Embryonic facial prominence (tissue), 1 donor: ENCODE measurements at regions not wholly inside any gene's neighbourhood (a gene's known extent, or its start where the extent isn't known, plus 50 kb on each side); places are given as distances from the start of the nearest gene placed in this dataset.
A peak's percentile ranks its signal among the peaks of the same experiment; 100 is the strongest.
"Not testable (repeated sequence)": the region's sequence is repeated elsewhere in the genome, so short reads cannot be mapped to it uniquely, and the experiment has no call there.

Source experiments
- DNase-seq: peaks from one replicate; pipeline ENCODE4 v3.0.0-alpha.2; 2016; ENCODE audit errors: extremely low spot score

DNA sequence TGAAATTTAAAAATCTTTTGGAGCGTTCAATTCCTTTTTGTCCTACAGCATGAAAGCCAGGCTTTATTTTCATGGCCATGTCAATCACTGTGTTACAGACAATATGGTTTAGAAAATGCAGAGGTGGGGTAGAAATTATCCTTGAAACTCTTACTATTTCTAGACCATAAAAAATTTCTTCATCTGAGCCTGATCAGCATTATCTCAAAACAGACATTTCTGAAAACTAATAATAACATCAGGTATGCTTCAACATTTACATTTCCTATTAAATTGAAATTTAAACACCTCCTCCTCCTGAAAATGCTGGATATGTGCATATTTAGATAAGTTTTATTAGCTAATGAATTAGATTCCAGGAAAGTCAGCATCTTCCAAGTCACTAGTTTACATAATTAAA, 570.6 kb downstream of the RIT2 start:
- no peak for DNase-seq

DNA sequence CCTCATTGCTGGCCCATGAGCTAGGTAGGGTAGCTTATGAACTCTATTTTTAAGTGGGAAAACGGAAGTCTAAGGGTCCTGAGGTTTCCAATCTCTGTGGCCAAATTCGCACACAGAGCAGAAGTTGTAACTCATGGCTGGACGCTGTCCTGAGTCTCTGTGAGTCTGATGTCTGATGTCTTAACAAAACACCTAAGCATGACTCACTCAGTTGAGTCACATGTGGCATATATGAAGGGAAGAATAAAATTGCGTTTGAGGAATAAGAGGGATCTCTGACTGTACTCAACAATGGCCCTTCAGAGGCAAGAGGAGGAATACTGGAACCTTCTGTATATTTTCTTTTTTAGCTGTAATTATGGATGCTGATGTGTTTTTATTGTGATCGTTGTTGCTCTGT, 569.7 kb downstream of the RIT2 start:
- no peak for DNase-seq

DNA sequence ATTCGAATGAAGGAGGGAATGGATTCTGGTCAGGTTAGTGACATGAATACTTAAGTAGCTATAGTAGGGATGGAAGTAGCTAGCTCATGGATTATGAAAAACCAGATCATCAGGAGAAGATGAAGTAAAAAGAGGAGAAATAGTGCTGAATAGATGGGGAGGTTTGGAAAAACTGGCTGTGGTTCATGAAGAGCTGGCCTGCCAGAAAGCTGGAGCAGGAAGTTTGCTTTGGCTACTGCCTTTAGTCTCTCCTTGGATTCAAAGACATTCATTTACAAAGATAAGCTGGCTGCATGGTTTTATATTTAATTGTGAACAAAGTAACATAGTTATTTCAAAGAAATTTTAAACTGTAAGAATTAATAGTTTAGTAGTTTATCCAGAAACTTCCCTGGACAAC, 567.0 kb downstream of the RIT2 start:
- DNase-seq = no peak

DNA sequence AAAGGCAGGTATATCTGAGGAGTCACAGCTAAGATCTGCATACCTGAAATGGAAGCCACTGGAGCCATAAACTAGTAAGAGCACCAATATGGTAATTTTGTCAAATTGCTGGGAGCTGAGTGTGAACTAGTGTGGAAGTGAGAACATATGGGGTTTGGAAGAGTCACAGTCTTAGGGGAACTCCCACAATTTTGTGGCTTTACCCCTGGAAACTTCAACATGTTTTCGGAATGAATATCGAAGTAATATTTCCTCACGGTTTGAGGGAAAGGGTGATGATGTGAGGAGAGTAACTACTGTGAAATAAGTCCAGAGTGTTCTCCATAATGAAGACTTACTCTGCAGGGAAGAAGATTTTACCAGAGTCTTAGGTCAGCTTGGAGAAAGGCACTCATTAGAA, 565.9 kb downstream of the RIT2 start:
- DNase-seq = no peak

DNA sequence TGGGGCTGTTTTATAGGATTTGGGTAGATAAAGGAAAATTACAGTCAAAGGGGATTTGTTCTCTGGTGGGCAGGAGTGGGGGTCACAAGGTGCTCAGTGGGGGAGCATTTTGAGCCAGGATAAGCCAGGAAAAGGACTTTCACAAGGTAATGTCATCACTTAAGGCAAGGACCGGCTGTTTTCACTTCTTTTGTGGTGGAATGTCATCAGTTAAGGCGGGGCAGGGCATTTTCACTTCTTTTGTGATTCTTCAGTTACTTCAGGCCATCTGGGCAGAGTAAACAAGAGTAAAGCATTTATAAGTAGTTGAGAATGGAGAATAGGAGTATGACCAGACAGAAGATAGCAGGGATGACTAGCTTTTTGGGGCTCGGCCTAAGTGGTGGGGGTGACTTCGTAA, 562.9 kb downstream of the RIT2 start:
- not testable (repeated sequence) for DNase-seq

DNA sequence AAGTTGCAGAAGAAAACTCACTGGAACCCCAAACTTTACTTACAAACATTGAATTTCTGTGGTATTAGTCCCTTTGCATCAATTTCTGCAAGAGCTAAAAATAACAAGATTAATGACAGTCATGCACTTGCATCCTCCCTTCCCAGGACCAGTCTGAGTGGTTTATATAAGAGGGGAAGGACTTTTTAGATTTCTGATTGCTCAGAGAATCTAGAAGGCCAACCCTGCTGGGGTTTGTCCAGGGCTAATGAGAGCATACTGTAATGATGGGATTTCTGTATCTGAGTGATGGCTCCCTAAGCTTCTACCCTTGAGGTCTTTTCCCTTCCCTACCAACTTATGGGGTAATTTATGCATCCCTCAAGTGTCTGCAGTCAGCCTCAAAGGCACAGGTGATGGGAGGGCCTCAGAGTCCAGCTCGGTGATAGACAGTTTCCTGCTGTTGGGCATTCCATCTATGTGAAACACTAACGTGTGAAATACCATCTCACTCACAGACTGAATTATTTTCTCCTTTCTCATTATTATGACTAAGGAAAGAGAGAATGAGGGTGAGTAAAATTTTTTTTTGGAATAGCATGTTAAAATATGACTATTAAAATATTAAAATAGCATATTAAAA, 556.3 kb downstream of the RIT2 start:
- DNase-seq = no peak

DNA sequence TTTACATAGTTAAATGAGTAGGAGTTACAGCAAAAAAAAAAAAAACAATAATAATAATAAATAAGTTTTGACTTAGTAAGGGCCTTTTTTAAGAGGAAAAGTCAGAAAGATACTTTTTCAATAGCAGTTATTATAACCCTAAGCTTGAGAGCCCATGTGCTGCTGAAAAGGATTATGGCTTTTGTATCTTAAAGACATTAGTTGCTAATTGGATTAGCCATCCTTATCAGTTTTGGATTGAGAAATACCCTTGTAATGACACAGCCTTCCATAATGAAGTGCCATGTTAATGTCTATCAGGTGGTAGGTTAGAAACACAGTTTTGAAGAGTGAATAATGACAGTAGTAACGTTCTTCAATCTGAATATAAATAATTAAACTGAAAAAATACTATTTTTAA, 554.0 kb downstream of the RIT2 start:
- no peak for DNase-seq

DNA sequence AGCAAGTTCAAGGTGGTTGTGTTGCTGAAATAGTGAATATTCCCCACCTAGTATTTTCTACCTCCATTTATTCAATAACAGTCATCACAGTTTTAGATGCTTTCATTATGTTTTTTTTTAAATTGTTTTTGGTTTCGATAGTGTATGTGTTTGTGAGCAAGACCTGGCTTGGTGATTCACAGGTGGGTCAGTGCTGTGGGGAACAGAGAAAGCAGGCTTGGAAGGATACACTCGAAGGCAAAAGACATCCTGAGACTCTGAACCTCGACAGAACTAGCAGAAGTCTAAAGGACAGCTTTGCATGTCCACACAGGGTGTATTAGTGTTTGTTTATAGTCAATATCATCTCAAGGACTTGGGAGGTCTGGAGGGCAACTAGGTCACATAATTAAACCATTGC, 551.5 kb downstream of the RIT2 start:
- DNase-seq = no peak

DNA sequence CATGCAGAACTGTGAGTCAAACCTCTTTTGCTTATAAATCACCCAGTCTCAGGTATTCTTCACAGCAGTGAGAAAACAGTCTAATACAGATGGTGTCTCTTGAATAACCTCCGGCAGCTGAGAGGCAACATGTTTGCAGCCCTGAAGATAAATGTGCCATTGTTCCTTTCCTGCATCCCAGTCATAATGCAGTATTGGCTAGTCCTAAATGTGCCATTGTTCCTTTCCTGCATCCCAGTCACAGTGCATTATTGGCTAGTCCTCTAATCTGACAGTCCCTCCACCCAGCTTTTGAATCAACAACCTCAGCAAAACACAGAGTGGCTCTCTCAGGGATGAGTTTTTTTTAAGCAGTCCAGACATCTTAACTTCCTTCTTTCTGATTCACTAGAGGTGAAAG, 550.7 kb downstream of the RIT2 start:
- no peak for DNase-seq

DNA sequence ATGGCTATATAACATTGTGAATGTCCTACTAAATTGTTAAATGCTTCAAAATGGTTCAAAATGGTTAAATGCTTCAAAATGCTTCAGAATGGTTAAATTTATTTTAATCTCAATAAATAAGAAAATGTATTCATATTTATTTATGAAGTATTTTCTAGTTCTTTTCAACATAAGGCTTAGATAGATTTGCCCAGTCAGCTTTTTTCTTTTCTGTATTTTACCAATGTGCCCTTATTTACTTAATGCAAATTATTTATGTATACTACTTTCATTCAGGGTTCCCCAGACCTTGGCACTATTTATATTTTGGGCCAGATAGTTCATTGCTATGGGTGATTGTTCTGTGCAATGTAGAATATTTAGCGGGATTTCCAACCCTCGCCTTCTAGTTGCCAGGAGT, 546.7 kb downstream of the RIT2 start:
- DNase-seq = no peak

DNA sequence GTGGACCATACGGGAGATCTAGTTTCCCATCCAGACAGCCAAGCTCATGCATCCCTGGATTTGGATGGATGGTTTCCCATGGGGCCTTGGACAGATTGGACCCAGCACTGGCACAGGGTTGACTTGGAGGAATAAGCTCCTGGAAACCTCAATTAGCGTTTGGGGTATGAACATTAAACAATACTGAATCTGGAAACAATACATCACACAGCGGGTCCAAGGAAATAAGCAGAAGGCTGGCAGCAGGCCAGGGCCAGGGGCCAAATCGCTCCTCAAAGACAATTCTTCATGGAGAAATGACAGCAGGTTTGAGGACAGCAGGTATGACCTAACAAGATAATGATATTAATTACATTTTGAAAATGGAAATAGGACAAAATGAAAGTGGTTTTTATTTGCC, 540.6 kb downstream of the RIT2 start:
- DNase-seq = no peak

DNA sequence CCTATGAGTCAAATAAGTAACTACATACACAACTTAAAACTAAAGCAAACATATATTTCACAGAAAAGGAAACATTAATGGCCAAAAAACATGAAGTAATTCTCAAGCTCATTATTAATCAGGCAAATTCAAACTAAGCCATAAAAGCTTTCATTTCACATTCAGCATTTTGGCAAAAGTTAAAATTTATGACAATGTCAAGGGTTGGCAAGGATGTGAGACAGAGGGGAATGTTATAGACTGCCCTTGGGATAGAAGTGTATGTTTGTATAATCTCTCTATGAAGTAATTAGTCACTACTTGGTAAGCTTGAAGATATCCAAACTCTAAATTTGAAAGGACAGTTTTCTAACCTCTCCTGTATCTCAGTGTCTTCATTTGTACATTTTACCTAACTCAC, 539.4 kb downstream of the RIT2 start:
- no peak for DNase-seq

DNA sequence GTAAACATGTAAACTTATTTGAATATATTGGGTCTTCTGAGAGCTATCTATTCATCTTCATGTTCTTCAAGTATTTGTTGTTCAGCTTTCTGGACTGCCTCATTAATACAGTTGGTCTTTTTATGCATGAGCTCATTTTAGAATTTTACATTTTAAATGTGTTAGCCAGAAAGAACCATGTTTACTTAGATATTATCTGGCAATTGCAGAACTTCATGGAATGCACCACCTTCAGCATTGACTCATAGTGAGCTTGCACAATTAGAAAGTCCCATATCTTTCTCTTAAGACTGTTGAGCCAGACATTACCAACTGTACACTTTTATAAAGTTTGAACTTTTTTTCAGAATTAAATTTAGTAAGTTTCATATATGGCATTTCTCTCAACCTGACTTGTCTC, 536.7 kb downstream of the RIT2 start:
- DNase-seq = no peak

DNA sequence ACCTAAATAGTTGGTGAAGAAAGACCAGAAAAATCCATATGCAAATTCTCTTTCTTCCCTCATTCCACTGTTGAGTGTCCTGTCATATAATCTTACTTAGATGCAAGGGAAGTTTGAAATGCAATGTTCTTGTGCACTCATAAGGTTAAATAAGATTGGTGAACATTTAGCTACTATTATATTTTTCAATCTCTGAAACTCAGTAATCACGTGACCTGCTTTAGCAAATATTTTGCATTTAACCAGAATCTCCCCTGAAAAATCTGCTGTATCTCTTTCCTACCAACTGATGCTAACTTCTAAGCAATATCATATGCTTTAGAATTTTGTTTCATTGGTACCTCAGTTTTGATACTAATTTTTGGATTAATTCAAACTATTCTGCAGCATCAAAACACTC, 533.2 kb downstream of the RIT2 start:
- no peak for DNase-seq

DNA sequence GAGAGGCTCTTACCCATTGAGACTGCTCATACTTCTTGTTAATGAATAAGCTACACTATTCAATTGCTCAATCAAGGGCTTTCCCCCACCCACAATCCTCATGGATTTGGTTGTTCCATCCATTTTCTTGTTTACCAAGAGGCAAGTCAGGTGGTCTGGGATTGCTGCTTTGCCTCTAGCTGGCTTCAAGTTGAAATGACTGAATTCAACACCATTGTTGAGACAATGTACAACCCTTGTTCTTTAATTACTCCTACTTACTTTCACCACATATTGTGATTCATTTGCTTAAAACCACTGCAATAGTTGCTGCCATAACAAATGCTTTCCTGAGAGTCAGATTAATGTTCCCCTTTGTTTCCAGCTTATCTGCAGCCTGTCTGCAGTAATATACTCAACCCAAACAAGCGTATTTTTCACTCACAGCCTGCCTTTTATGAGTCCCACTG, 532.2 kb downstream of the RIT2 start:
- no peak for DNase-seq

DNA sequence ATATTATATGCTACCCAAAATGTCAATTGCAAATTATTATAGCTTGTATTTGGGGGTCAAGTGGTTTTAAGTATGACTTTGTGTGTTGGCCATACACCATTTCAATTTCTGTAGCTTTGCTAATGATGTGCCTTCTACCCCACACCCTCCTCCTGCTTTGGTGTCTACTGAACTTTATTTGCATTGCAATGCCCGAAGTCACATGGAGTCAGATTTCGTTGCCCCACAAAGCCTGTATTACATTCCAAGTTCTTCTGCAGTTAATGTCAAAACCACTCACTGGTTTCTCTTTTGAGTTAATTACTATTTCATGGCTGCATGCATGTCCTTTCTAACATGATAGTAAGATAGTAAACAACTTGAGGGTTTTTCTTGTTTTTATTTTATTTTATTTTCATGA, 528.9 kb downstream of the RIT2 start:
- DNase-seq = no peak

DNA sequence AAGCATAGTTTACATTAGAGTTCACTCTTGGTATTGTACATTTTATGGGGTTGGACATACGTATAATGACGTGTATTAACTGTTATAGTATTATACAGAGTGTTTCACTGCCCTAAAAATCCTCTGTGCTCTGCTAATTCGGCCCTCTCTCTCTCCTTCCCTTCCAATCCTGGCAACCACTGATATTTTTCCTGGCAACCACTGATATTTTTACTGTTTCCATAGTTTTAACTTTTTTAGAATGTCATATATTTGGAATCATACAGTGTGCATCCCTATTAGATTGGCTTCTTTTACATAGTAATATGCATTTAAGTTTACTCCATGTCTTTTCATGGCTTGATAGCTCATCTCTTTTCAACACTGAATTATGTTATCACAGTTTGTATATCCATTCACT, 526.7 kb downstream of the RIT2 start:
- no peak for DNase-seq

DNA sequence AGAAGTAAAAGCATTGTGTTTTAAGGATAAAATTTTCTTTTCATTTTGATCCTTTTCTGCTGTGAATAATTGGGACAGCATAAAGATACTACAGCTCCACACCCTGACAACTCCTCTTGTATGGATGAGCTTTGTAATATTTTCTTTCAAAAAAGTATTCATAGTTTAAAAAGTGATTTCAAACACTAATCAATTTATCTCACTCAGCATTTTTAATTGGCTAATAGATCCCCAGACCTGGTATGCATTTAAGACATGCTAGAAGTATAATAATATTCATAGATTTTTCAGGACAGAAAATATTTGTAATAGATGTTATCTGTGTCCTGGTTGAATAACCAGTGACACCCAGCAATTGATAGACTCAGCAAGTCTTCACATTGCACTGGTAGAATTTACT, 510.7 kb downstream of the RIT2 start:
- no peak for DNase-seq

DNA sequence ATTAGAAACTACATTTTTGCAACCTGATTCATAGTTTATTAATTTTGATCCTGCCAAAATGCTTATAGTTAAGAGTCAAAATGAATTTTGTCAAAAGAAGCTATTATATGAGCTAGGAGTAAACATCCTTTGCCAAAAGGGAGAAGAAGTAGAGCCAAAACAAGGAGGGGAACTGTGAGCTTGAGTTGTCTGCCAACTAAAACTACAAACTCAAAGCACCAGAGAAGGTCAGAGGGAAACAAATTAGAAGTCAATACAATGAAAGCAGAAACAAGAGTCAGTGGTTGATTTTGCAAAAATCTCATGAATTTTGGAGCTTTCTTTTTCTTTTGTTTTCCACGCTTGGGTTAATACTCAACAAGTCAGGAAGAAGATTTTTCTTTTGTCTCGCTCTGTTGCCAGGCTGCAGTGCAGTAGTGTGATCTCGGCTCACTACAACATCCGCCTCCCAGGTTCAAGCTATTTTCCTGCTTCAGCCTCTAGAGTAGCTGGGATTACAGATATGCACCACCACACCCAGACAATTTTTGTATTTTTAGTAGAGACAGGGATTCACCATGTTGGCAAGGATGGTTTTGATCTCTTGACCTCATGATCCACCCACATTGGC, 508.5 kb downstream of the RIT2 start:
- no peak for DNase-seq

DNA sequence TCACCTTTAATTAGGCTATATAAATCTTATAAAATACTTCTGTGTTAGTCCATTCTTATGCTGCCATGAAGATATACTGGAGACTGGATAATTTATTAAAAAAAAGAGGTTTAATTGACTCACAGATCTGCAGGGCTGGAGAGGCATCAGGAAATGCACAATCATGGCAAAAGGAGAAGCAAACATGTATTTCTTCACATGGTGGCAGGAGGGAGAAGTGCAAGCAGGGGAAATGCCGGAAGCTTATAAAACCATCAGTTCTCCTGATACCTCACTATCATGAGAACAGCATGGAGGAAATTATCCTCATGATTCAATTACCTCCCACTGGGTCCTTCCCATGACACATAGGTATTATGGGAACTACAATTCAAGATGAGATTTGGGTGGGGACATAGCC, 504.4 kb downstream of the RIT2 start:
- no peak for DNase-seq

DNA sequence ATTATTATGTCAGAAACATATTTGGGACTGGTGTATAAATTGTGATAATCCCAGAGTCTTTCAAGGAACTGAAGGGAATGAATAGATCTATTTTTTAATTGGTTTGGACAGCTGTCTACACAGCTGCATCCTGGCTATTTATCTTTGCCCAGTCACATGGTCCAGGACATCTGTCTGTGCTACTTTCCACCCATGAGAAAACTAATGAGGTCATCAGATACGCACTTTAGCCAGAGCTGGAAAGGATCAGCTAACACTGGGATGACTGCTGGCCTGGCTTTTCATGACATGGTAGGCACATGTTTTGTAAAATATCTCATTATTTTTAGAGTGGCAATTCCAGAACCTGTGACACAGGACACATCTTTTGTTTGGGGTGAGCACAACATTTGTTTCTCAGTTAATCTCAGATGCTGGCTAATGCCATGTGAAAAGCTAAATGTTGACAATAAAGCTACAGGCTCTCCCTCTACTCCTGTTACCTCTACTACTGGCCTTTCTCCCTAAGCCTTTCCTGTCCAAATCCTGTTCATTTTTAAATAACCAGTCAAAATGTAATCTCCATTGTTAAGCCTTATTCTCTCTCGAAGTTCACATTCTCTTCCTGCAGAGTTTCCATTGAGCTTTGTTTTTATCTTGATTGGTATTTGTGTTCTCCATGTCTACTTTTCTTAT, 500.7 kb downstream of the RIT2 start:
- DNase-seq = no peak

DNA sequence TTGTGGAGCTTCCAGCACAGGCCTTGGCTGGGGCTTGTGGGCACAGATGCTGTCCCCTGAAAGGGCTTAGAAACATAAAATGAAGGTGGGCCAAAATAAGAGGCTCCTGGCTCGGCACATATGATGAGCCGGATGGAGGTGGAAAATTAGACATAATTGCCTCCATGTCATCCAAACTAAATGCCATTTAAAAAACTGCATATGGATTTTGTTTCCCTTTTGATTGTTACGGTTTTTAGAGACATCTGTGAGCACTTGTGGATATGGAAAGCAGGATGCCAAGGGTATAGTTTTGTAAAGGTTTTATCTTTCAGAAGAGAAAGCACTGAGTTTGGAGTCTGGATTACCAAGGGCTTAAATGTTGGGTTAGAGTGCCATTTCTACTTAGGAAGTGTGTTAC, 498.3 kb downstream of the RIT2 start:
- peak; percentile 11 for DNase-seq

DNA sequence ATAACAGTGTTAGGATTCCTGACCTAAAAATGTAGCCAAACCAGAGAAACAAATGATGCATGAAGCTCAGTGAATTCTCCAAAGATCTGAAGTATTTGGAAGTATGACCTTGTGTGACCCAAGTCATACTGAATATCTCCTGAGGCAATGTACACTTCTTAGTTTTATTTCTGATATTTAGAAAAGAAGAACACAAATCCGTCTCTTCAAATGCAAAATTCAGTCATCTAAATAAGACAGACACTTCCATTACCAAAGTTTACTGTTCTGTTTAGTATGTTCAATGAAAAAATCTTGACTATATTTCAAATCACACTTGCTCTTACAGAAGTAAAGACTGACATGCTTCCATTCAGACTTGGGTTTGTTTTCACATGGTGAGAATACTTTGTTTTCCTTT, 495.7 kb downstream of the RIT2 start:
- DNase-seq = no peak

DNA sequence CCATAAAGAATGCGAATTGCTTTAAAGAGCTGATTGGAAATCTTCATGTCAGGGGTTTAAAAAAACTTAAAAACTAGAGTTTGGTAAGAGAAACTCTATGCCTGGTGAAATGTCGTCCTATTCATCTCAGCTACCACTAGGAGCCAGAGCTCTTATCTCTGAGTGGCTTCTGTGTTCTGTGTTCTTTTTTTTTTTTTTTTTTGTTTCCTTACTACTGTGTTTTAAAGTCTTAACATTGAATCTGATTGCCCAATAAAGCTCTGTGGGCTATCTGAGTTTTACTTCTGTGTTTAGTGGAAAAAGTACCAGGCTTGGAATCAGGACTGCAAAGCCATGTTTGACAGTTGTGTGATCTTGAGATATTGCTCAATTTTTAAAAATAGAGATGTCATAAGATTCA, 494.8 kb downstream of the RIT2 start:
- DNase-seq = no peak
